ENCODE measurements at regions not wholly inside any gene's neighbourhood (a gene's known extent, or its start where the extent isn't known, plus 50 kb on each side); places are given as distances from the start of the nearest gene placed in this dataset.

- TF ChIP-seq POLR2AphosphoS5 (IDR thresholded peaks at IDR 0.05) (no peak), CTCF (IDR thresholded peaks at IDR 0.05) (no peak)
Observed at GRCh38 chr1:5686195-5686594, 306.0 kb downstream of the NPHP4 start.
